ENCODE measurements at regions not wholly inside any gene's neighbourhood (a gene's known extent, or its start where the extent isn't known, plus 50 kb on each side); places are given as distances from the start of the nearest gene placed in this dataset.

GRCh38 chr2:150997702-150998440 is 263.8 kb downstream of the RBM43 start:
- TF ChIP-seq CTCF (IDR thresholded peaks at IDR 0.05), result no peak
- TF ChIP-seq EZH2 (IDR thresholded peaks at IDR 0.05), result no peak
